ENCODE measurements at regions not wholly inside any gene's neighbourhood (a gene's known extent, or its start where the extent isn't known, plus 50 kb on each side); places are given as distances from the start of the nearest gene placed in this dataset.
A peak's percentile ranks its signal among the peaks of the same experiment; 100 is the strongest.

DNA sequence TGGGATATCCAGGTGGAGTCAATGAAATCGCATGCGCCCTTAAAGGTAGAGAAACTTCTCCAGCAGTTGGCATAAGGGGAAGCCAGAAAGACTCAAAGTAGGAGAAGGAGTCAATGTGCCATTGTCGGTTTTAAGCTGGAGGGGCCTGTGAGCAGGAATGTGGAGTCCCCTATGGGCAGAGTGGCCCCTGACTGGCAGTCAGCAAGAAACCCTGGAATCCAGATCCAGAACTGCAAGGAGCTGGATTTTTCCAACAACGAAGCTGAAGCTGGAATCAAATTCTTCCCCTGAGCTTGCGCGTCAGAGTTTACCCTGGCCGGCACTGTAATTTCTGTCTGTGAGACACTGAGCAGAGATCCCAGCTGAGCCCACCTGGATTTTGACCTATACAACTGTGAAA lies 315.0 kb downstream of the DHX35 start:
- no peak for DNase-seq

DNA sequence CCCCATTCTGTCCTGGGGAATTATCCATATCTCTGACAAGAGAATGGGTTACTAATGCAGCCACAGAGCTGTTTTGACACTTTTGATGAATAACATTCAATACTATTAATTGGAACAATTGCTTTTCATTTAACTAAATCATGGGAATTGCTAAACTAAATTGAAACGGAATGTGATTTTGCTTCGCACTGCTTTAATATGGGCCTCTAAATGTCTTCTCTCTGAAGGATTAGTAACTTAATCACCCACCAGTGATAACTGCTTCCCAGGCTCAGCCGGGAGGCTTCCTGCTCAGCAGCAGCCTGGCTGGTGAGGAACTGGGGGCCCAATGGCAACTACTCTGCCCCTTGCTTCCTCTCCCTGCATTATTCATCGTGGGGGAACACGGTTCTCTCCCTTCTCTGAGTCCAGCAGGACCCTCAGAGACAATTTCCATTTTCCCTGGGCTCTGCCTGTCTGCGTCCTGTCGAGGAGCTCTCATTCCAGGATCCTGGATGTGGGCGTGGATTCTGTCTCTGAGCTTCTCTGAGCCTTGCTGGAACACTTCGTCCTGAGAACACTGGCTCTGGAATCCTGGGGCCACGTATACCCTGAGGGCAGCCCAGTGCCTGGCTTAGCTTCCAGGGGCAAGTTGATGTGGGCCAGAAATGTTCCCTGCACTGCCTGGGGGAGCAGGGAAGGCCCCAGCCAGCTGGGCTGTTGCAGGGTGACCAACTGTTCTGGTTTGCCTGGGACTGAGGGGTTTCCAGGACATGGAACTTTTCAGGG lies 308.9 kb downstream of the DHX35 start:
- no peak for DNase-seq

DNA sequence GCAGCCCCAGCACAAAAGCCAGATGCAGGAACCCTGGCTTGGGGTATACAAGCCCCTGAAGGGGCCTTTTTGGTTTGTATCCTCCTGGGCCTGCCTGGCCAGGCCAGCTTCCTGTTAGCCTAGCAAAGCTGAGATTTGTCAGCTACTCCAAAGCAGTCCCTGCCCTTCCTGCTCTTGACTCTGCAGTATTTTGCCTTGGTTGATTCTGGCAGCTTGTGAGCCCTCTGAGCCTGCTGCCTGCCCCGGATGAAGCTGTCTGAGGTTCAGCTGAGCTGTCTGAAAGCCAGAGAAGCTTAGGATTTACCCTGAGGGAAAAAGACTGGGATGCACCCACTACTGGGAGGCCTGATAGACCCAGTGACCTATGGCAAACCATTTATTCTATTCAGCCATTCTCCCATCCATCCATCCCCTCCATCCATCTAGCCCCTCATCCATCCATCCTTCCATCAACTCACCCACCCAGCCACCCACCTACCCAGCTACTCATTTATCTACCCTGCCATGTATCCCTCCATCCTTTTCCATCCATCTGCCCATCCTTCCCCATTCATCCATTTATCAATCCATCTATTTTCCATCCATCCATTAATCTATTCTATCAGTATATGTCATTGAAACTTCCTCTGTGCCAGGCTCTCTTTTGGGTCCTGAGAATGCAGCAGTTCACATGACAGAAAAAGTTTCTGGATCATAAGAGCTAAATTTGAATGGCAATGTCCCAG lies 307.5 kb downstream of the DHX35 start:
- DNase-seq: no peak

DNA sequence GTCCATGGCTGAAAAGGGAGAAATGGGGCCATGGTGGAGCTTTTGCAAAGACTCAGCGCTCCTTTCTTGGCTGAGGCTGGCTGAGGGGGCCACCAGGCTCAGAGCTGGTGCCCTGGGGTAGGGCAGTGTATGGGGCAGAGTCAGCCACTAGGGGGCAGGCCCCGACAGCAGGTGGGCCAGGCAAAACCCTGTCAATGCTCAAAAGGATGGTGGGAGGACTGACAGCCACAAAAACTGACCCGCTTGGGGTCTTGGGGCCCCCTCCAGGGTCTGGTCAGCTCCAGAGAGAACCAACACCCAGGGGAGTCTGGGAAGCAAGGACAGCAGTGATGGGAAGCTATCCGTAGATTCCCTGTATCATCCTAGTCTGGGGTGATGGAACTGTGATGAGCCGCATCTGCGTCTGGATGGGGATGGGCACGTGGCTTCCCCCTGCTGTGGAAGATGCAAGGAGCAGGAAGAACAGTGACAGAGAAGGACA lies 306.9 kb downstream of the DHX35 start:
- DNase-seq: peak; percentile 56

DNA sequence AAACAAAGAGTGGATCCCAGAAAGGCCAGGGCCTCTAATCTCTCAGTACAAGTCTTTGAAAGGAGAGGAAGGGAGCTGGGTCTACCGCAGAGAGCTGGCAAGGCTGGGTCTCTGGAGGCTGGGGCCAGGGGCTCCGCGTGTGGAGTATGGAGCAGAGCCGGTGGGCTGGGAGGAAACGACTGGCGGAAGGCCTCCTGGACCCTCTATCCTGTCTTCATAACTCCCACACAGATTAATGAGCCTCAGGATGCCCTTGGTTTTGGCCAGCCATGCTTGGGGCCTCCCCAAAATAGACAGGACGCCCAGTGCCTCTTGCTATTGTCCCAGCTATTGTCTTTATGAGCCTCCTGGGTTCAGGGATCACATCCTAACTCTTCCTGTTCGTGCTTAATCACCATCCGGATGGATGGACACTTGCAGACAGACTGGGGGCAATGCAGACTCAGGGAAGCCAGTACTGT lies 306.4 kb downstream of the DHX35 start:
- no peak for DNase-seq

DNA sequence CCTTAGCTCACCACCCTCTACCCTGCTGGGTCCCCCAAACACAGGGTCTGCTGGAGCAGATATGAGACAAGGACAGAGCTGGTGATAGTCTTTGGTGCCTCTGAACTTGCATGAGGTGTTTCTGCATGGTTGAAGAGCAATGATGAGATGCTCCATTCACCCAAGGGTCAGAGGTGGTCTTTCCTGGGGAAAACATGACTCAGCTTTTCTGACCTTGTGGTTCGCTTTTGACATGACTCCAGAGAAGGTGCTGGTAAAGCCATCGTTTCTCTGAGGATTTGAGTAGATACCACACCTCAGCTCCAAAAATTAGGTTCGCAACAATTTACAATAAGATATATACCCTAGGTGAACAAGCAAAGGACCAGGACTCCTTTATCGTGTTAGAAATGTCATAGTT lies 304.8 kb downstream of the DHX35 start:
- no peak for DNase-seq

DNA sequence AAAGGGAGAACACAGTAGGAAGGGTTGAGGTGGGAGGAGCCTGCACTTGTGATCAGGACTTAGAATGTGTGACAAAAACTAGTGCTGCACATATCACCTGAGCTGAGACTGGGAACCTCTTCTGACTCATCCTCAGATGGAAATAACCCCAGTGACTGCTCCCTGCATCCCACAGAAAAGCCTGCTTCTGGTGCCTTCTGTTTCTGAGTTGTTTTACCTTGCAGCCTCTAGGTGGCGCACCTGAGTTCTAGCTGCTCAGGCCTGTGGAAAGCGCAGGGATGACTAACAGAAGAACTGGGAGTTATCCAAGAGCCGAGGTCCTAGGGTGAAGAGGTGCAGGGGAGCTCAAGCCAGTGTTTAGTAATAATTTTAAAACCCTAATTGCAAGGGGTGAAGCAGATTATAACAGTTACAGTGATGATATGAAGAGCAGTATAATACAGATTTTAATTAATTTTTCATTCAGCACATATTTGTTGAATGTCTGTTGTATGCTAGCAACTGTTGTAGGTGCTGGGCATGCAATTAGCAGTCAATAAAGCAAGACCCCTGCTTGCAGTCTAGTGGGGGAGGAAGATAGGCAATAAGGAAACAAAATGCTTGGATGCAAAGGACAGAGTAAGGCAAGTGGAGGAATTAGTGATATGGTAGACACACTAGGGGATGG lies 302.5 kb downstream of the DHX35 start:
- peak; percentile 62 for DNase-seq

DNA sequence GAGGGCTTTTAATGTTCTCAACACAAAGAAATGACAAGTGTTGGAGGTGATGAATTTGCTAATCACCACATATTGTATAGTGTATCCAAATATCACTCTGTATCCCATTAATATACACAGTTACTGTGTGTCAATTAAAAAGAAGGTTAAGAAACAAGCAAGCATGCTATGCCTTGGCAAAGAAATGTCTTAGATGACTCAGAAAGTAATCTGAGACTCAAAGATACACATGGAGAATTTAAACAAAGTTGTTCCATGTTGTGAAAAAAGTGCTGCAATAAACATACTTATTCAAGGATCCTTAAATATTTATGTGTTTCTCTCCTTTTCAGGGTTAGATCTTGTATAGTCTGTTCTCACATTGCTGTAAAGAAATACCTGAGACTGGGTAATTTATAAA lies 300.9 kb downstream of the DHX35 start:
- DNase-seq: no peak

DNA sequence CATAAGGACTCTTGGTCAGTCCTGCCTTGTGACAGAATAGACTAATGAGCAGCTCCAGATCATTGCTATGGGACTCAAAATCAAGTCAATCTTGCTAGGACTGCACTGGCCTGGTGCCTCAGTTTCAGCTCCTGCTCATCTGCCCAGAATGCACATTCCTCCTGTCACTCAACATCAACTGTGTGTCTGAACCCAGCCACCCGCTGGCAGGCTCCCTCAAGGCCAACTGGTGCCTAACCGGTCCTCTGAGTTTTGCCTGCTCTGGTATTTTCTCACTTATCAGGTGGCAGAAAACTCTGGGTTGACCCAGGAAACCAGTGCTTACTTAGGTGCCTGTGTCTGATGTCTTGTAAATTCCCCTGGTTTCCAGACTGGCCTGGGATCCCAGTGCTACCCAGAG lies 297.7 kb downstream of the DHX35 start:
- no peak for DNase-seq

DNA sequence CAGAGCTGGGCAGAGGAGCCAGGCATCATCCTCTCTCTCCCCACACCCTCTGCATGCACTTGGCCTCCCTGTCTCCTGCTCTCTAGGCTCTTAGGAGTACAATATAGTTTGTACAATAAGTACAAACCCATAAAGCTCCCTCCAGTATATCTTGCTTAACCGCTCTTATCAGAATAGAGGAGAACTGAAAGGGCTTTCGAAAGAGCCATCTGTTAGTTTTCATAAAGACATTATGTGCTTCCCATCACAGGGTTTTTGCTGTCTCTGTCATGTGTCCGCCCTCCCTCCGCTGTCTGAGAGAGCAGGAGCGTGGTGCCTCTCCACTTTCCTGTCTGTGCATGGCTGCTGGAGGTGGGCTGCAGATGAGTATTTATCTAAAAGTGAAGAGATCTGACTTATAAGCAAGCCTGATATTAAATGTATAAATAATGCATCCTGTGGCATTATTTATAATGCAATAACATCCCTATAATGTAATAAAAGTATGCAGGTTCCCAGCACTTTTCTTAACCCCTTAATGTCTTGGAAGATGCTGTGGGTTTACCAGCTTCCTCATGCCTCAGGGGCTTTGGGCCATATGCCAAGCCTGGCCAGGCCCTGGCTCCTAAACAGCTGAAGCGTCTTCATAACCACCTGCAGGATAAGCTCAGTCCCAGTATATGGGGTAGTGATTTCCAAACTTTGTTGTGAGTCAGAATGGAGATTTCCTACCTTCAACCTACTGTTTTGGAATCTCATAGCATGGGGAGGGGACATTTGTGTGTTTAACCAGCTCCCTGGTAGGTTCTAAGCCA lies 297.1 kb downstream of the DHX35 start:
- DNase-seq: no peak

DNA sequence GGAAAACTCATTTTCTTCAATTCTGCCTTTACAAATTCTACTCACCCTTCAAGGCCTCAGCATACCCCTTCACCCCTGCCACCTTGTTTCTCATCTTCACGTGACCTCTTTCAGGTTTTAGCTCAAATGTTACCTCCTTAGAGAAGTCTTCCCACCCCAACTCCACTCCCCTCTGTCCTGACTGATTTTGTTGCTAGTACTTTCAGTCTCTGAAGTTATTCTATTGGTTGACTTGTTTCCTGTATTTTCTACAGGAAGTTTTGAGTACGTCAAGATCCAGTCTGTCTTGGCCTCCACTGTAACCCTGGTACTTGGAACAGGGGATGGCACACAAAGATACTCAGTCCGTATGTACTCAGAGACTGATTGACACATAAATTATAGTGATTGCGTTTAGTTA lies 296.1 kb downstream of the DHX35 start:
- DNase-seq: no peak

DNA sequence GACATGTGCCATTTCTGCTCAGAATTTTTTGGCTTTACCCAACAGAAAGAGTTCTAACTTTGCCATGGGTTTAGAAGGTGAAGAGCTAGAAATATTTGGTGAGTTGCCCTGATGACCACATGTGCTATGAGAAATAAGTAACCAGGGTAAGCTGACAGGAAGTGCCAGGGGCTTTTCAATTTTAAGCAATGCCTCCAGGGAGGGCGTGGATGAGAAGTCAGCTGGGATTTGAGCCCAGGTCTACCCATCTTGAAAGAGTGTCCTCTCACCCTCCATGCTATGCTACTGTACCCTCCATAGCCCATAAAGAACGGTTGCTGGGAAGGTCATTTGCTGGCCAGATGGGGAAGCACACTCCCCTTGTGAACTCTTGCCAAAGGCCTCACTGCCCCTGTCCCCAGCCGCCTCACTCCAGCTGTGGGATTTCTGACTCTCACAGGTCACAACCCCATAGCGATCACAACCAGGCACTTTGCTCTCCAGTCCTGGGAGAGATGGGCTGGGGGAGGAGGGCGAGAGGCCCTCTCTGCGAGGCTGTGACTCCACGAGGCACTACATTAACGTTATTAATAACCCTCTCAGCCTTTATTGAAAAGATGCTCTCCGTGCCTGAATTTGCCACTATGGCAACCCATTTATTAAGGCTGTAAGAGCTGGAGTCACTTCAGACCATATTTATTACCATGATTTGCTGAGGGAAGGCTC lies 291.1 kb downstream of the DHX35 start:
- no peak for DNase-seq

DNA sequence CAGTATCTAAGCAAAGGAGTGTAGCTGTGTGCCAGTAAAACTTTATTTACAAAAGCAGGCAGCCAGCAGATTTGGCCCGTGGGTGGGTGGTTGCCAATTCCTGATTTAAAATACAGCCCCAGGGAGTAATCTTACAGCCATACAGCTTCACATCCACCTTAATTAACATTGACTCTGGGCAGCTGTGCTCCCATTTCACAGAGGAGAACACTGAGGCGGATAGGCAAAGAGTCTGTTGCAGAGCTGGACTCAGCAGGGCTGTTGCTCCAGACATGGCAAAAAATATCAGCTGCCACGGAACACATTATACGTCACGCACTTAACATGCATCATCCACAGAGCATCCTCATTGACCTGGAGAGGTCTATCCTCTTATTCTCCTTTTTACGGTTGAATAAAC lies 289.9 kb downstream of the DHX35 start:
- DNase-seq: no peak

DNA sequence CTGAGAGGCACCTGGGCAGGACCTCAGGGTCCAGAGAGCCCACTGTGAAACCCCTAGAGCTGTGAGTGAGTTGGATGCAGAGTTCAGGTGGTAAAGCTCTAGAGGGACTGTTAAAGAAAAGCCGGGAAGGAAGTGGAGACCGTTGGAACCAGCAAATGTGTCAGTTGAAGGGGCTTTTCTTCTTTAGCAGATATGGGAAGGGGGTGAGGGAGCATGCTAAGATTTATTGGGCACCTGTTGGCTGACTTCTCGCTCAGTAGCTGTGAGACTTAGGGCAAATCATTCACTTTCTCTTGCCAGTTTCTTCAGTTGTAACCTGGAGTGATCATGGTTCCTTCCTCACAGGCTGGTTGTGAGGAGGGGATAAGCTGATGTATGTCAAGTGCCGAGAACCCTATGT lies 287.7 kb downstream of the DHX35 start:
- DNase-seq: no peak

DNA sequence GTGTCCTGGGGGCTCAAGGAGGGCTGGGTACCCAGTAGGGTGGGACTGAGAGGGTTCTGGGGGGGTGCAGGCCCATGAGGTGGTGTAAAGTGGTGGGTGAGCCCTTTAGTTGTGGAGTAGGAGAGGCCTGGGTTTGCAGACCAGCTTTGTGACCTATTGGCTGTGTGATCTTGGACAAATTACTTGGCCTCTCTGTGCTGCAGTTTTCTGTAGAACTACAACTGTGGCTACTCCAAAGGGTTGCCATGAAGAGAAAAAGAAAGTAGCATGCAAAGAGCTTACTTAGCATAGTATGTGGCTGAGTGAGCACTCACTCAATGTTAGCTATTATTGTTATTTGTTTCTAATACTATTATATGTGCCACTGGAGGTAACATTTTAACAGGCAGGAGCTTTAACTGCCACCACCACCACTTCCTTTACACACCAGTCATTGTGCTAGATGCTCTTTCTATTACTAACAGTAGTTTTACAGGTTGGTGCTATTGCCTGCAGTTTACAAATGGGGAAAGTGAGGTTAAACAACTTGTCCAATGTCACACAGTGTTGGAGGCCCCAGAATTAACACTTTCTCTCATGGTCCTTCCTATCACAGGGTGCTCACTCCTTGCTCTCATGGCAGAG lies 286.8 kb downstream of the DHX35 start:
- no peak for DNase-seq

DNA sequence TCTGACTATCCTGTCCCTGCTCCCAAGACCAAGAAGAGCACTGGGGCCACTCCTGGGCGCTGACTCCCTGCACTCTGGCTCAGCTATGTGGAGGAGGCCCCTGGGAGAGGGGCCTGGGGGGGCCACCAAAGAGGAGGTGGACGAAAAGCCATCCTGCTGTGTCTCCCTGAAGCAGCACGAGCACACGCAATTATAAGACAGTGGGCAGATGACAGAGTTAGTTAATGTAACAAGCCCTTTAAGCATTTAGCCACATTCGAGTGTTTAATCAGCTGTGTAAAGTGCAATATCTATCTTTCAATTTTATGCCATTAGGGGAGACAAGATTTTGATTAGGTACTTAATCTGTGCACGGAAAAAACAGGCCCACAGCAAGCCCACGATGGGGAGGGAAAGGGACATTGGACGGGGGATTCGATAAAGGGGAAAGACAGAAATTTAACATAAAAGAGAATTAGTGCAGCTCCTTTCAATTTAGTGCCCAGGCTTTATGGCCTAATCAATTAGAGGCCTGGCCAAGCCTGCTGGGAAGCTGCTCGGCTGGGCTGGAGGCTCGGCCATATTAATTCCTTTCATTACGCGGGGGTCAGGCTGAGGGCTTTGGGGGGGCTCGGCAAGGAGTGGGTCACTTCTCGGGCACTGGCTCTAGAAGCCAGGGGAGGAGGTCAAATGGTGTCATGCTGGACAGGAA lies 286.2 kb downstream of the DHX35 start:
- no peak for DNase-seq

DNA sequence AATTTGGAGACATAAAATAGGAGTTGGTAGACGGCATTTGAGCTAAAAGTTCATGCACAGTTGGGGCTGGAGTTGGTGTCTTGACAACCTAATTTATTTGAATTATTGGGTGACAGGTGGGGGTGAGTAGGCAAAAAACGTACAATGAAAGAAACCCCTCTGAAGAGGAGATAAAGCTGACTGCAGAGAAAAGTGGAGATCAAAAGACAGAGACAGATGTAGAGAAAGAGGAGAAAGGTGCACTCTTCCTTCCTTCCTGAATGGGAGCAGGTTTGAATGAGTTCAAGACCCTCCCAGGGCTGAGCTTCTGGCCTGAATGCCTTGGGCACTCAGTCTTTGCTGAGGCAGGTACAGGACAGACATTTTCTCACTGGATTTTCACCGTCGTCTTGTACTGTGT lies 284.3 kb downstream of the DHX35 start:
- DNase-seq: no peak

DNA sequence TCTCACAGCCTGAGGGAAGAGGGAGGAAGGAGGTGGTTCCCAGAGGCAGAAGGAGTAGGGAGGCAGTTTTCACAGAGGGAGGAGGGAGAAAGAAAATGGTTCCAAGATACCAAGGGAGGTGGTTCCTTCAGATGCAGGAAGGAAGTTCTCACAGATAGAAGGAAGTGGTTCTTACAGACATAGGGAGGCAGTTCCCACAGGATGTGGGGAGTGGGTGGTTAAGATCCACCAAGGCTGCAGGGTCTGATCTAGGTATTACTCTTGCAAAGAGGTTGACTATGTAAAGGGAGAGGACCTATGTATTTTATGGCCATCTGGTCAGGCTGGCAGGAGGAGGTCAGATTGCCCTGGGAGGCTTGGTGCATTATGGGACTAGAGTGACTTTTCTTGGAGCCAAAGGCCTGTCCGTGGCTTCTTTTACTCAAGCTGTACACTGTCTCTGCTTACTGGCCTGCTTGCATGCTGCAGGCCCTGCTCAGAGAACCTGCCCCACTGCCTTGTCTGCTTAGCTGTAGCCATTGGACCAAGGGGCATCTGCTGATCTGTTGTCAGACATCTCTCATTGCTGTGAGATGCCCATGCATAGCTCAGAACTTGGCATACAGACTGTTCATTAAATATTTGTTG lies 283.7 kb downstream of the DHX35 start:
- peak; percentile 2 for DNase-seq

DNA sequence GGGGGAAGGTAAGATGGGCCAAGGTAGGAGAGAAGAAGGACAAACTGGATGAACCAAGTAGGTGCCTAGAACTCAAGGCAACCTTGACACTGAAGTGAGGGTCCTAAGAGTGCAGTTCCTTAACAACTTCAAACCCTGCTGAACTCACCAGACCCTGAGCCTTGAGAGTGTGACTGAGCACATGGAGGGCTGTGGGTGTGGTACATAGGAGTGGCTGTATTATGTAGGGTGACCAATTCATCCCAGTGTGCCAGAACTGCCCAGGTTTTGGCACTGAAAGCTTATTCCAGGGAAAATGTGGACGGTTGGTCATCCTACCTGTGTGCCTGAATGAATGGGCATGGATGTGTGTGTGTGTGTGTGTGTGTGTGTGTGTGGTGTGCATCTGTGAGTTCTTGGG lies 281.8 kb downstream of the DHX35 start:
- DNase-seq: no peak

DNA sequence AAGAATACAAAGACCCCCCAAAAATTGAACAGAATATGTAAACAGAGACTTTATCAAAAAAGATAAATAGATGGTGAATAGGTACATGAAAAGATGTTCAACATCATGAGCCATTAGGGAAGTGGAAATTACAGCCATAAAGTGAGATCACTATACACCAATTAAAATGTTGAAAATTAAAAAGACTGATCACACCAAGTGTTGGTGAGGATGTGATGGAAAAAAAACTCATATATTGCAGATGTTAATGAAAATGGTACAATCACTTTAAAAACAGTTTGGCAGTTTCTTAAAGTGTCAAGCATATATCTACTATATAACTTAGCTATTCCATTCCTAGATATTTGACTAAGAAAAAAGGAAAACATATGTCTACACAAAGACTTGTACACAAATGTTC lies 280.5 kb downstream of the DHX35 start:
- no peak for DNase-seq
